ENCODE measurements at regions not wholly inside any gene's neighbourhood (a gene's known extent, or its start where the extent isn't known, plus 50 kb on each side); places are given as distances from the start of the nearest gene placed in this dataset.

DNA sequence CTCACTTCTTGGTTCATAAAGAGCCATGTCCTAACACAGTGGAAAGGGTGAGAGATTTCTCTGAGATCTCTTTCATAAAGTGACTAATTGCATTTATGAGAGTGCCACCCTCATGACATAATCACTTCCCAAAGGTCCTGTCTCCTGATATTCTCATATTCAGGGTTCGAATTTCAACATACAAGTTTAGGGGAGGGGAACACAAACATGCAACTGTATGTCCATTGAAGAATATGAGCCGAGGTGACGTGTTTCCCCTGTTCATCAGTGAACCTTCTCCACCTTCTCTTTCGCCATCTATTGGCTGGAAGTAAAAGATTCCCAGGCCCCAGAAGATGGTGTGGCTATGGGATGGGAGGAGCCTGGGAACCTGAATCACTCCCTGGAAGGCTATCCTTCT is 354.2 kb upstream of the ATP2B1 start:
- H3K4me1 Mint-ChIP-seq: no peaks in the 10 kb centered on the region
- no peaks in the 10 kb centered on the region for H3K27me3 Mint-ChIP-seq (ENCODE audit: low read depth)

More for the DNA sequence above, 354.2 kb upstream of the ATP2B1 start:
- Histone ChIP-seq H2BK12ac (ENCODE audit: insufficient read length, low read depth, low read length) (no peak overlapping the region), H3K79me2 (ENCODE audit: insufficient read depth, low read length) (no peaks in the 10 kb centered on the region), H3K4me1 (ENCODE audit: insufficient read depth, low read length) (no peaks in the 10 kb centered on the region), H2AFZ (ENCODE audit: low read length) (no peak overlapping the region), H3K23me2 (ENCODE audit: insufficient read length, low read depth, low read length, poor library complexity, severe bottlenecking) (no peaks in the 10 kb centered on the region), H2BK20ac (ENCODE audit: low read depth, low read length, poor library complexity, severe bottlenecking) (no peak overlapping the region), H2BK5ac (ENCODE audit: insufficient read length, low read length) (no peak overlapping the region), H3K56ac (ENCODE audit: insufficient read length, low read depth, low read length) (no peak overlapping the region), H4K20me1 (ENCODE audit: control insufficient read depth, insufficient read depth, insufficient read length) (no peaks in the 10 kb centered on the region), H3K9ac (ENCODE audit: extremely low read depth, insufficient read length, low read length) (no peak overlapping the region), H3K23ac (ENCODE audit: insufficient read length, low read depth, low read length) (no peak overlapping the region), H4K5ac (ENCODE audit: insufficient read length, low read depth, low read length) (no peak overlapping the region), H3K14ac (ENCODE audit: insufficient read depth, low read length) (no peak overlapping the region), H4K91ac (ENCODE audit: insufficient read length, low read depth, low read length) (no peak overlapping the region), H2AK5ac (ENCODE audit: insufficient read length, low read length) (no peak overlapping the region), H3T11ph (ENCODE audit: low read length) (no peak overlapping the region), H3K79me1 (ENCODE audit: insufficient read depth, low read depth, low read length, poor library complexity, severe bottlenecking) (no peaks in the 10 kb centered on the region), H3K27me3 (ENCODE audit: insufficient read depth, low read length) (no peaks in the 10 kb centered on the region), H3K4ac (ENCODE audit: low read depth, low read length) (no peak overlapping the region), H3K27ac (ENCODE audit: insufficient read length, low read depth, low read length) (no peak overlapping the region), H2BK15ac (ENCODE audit: low read depth, low read length) (no peak overlapping the region), H3K9me3 (ENCODE audit: control insufficient read depth, low read depth, low read length) (no peaks in the 10 kb centered on the region), H3K4me2 (ENCODE audit: insufficient read depth, insufficient read length, low read length) (no peak overlapping the region), H3K18ac (ENCODE audit: insufficient read length, low read depth, low read length) (no peak overlapping the region), H2BK120ac (ENCODE audit: low read depth, low read length, poor library complexity, severe bottlenecking) (no peak overlapping the region), H4K8ac (replicated peaks; ENCODE audit: insufficient read length, low read depth, low read length) (no peak overlapping the region)
- TF ChIP-seq, protein P1, sequence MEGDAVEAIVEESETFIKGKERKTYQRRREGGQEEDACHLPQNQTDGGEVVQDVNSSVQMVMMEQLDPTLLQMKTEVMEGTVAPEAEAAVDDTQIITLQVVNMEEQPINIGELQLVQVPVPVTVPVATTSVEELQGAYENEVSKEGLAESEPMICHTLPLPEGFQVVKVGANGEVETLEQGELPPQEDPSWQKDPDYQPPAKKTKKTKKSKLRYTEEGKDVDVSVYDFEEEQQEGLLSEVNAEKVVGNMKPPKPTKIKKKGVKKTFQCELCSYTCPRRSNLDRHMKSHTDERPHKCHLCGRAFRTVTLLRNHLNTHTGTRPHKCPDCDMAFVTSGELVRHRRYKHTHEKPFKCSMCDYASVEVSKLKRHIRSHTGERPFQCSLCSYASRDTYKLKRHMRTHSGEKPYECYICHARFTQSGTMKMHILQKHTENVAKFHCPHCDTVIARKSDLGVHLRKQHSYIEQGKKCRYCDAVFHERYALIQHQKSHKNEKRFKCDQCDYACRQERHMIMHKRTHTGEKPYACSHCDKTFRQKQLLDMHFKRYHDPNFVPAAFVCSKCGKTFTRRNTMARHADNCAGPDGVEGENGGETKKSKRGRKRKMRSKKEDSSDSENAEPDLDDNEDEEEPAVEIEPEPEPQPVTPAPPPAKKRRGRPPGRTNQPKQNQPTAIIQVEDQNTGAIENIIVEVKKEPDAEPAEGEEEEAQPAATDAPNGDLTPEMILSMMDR (conservative IDR thresholded peaks at IDR 0.05): no peak
- no peak for DNase-seq
- no CpG with 5 or more reads among the region's 4 CpGs for WGBS (ENCODE audit: extremely low coverage, insufficient read length, low lambda C conversion rate)
- H3K9me3 Mint-ChIP-seq: no peaks in the 10 kb centered on the region
- H3K4me3 Mint-ChIP-seq: no peak overlapping the region
- no peaks in the 10 kb centered on the region for H3K36me3 Mint-ChIP-seq (ENCODE audit: insufficient read depth in 1 of 3, low read depth in 3 of 3)
- no peak overlapping the region for H3K27ac Mint-ChIP-seq

Data from H9 (cell line).